ENCODE measurements at regions not wholly inside any gene's neighbourhood (a gene's known extent, or its start where the extent isn't known, plus 50 kb on each side); places are given as distances from the start of the nearest gene placed in this dataset.

- H3K36me3 ChIP-seq: no peaks in the 10 kb centered on the region
- no peaks in the 10 kb centered on the region for H3K27me3 ChIP-seq
- DNase-seq: peak; percentile 6
These were observed 58.1 kb upstream of the VTCN1 start for GRCh38 chr1:117268535-117269455.

DNA sequence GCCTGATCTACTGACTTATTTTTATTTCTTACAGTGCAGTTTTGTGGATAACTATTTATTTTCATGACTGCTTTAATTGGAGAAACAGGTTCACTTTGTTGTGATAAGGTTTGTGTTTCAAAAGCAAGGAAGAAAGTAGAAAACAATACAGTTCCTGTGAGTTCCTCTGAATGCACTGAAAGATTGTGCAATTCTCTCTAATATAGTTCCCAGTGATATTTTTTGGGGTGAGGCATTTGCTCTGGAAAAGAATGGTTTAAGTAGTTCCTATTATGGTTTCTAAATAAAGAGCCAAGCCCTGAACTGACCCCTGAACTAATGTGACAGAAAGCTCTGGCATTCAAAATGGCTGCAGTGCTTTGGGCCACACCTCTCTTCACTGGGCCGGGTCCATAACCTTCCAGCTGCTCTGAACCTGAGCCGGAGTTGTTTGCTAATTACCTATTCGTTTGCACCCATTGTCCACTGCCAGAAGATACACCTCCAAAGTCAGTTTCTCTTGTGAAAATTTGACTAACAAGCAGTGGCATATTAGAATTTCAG, 56.6 kb upstream of the VTCN1 start:
- Histone ChIP-seq H3K27me3 (no peaks in the 10 kb centered on the region), H3K36me3 (no peaks in the 10 kb centered on the region), H3K9me3 (peaks cover 6% of the 10 kb centered on the region), H3K4me3 (no peak overlapping the region)
- no peak for DNase-seq

More at GRCh38 chr1:117268535-117269455, 58.1 kb upstream of the VTCN1 start:
- Histone ChIP-seq H3K9me3 (peaks cover 6% of the 10 kb centered on the region), H3K4me3 (no peak overlapping the region)

- no peaks in the 10 kb centered on the region for H3K36me3 ChIP-seq
- no peak overlapping the region for H3K4me3 ChIP-seq
- no peaks in the 10 kb centered on the region for H3K27me3 ChIP-seq
- H3K9me3 ChIP-seq: peaks cover 6% of the 10 kb centered on the region
- no peak for DNase-seq
These were observed 52.2 kb upstream of the VTCN1 start for GRCh38 chr1:117262976-117263375.

GRCh38 chr1:117261424-117261785, 50.7 kb upstream of the VTCN1 start:
- 0 out of 2 replicates have a peak, but pooled peaks cover 1% of the 10 kb centered on the region for H3K9me3 ChIP-seq
- no peak for DNase-seq

GRCh38 chr1:117260761-117261423, 50.2 kb upstream of the VTCN1 start:
- DNase-seq: no peak
- H3K9me3 ChIP-seq: 0 out of 2 replicates have a peak, but pooled peaks cover 1% of the 10 kb centered on the region
- no peaks in the 10 kb centered on the region for H3K36me3 ChIP-seq

More at GRCh38 chr1:117261424-117261785, 50.7 kb upstream of the VTCN1 start:
- H3K27me3 ChIP-seq: no peaks in the 10 kb centered on the region
- H3K4me3 ChIP-seq: no peak overlapping the region
- H3K36me3 ChIP-seq: no peaks in the 10 kb centered on the region

More at GRCh38 chr1:117260761-117261423, 50.2 kb upstream of the VTCN1 start:
- no peak overlapping the region for H3K4me3 ChIP-seq
- no peaks in the 10 kb centered on the region for H3K27me3 ChIP-seq

Measured in MG63 (cell line).